ENCODE measurements at regions not wholly inside any gene's neighbourhood (a gene's known extent, or its start where the extent isn't known, plus 50 kb on each side); places are given as distances from the start of the nearest gene placed in this dataset.

GRCh38 chr17:13994050-13994449, 75.3 kb upstream of the COX10 start:
- no peak for DNase-seq (ENCODE audit: low spot score)

DNA sequence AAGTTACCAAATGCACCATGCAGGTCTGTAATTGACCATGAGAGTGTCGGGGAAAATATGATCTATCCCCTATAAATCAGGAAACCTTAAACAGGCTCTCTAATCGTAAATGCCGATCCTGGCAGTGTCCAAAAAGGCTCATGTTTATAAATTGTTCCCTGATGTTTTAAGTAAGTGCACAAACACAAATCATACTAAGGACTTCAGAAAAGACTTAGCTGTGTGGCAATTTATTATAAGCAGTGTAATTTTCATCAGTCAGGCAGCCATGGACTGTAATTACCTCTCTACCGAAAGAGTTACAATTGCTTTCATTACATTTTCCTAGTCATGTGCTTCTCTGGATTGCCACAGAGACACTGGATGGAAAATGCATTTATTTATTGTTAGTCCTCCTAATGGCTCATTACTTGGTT, 73.4 kb upstream of the COX10 start:
- DNase-seq (ENCODE audit: low spot score), result no peak

- no peak for DNase-seq (ENCODE audit: low spot score)
These were observed 73.0 kb upstream of the COX10 start for GRCh38 chr17:13996276-13996675.

DNA sequence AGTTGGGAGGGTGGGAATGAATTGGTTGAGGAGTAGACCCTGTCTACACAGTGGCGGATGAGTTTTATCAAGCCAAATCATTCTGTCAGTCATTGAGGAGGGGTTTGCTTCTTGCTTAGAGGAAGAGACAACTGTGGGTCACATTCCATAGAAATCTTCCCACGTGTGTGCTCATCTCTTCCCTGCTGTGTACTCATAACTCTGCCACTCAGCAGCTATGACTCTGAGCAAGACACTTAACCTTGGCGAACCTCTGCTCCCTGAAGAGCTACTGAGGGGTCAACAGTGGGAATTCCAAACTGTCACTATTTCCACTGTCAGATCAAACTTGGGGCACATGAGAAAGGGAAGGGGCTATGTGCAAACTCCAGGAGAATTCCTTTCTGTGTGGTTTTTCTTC, 72.6 kb upstream of the COX10 start:
- DNase-seq (ENCODE audit: low spot score), result no peak

DNA sequence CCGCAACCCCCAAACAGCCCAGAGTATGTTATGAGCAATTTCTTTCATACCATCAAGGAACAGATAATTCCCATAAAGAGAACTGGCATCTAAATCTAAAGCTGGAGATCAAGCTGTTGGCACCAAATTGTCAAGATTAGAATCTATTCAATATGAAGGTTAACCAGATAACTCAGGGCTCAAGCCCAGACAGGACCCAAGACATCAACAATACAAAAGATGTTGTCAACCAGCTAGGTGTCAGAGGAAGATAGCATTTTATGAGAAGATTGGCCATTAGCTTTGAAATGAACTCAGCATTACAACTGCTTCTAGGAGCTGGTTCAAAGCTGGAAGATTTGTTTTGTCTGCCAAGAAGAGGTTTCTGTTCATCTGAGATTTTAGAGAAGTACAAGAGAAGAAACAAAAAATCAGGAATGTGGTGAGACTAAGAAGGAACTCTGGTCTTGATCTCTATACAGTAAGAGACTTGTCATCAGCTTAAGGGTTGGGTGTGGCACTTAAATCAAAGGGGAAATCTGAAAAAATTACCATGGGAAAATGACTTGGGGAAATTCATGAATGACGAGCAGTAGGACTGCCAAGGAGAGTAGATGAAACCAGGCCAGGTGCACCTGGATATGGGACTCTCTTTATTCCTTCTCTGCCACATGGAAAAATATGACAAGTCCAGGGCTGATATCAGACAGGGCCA, 64.2 kb upstream of the COX10 start:
- no peak for DNase-seq (ENCODE audit: low spot score)

- DNase-seq (ENCODE audit: low spot score), result no peak
These were observed 62.9 kb upstream of the COX10 start for GRCh38 chr17:14006249-14006942.

GRCh38 chr17:14007951-14008350, 61.4 kb upstream of the COX10 start:
- no peak for DNase-seq (ENCODE audit: low spot score)

DNA sequence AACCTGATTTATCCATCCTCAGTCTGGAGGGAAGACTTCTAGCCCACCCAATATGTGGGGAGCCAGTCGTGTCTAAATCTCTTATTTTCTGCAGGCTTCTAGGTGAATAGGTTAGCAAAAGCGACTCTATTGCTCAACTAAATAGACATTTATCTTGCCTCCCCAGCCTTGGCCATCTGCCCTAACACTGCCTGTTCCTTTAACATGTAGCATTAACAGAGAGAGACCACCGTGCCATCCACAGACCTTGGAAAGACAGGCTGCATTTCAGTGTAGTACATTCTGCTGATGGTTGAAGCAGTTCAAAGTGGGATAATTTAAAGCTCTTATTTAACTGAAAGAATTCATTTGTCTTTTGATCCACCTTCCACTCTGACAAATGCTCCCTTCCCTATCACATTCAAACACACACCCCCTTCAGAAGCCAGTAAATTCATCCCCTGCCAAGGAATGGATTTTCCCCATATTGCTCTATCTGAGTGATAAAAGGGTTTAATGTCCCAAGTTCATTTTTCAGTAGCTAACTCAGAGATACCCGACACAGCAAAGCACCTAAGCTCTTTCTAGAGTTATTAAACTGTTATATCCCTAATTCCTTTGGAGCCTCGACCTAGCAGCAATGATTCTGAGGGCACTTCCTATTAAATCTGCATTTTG, 58.1 kb upstream of the COX10 start:
- no peak for DNase-seq (ENCODE audit: low spot score)

DNA sequence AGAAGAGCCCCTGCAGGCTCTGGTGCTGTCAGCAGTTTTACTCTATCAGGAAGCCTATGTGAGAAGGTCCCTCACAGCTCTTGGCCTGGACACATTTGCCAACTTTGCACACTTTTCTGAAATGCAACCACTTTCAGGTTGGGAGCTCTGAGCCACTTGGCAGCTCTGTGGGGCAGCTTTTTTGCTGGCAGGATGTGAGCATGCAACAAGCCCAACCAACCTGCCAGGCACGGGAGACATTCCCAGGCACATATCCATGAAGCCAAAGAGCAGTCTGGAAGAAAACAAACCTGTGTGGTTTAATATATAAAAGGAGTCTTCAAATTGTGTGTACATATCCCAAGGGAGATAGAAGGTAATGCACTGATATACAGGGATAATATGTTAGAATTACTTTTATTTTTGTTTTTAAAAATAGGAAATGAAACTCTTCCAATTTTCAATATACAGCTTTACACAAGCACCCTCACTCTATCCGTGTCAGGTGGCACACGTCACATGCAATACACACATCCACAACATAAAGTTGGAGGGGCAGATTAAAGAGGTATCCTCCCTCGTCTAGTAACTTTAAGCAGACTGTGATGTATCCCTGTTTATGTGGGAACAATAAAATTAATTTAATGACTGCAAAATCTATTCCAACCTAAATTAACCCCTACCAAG, 57.4 kb upstream of the COX10 start:
- DNase-seq (ENCODE audit: low spot score), result no peak

- no peak for DNase-seq (ENCODE audit: low spot score)
These were observed 54.6 kb upstream of the COX10 start for GRCh38 chr17:14014657-14015056.

GRCh38 chr17:14015271-14015670, 54.0 kb upstream of the COX10 start:
- no peak for DNase-seq (ENCODE audit: low spot score)

DNA sequence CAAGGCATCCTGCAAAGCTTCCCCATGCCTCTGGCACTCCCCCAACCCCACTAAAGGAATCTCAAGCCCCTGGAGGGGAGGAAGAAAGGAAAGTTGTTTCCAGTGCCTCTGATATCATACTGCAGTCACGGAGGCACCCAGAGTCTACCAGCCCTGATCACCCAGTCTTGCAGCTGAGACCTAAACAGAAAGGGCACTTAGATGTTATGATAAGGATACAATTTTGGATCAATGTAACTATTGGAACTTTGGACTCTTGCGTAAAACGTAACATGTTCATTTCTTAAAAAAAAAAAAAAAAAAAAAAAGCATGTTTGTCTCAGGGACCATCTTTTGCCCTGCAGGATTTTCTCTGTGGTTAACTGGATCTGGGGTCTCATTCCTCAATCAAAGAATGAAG, 52.4 kb upstream of the COX10 start:
- no peak for DNase-seq (ENCODE audit: low spot score)

DNA sequence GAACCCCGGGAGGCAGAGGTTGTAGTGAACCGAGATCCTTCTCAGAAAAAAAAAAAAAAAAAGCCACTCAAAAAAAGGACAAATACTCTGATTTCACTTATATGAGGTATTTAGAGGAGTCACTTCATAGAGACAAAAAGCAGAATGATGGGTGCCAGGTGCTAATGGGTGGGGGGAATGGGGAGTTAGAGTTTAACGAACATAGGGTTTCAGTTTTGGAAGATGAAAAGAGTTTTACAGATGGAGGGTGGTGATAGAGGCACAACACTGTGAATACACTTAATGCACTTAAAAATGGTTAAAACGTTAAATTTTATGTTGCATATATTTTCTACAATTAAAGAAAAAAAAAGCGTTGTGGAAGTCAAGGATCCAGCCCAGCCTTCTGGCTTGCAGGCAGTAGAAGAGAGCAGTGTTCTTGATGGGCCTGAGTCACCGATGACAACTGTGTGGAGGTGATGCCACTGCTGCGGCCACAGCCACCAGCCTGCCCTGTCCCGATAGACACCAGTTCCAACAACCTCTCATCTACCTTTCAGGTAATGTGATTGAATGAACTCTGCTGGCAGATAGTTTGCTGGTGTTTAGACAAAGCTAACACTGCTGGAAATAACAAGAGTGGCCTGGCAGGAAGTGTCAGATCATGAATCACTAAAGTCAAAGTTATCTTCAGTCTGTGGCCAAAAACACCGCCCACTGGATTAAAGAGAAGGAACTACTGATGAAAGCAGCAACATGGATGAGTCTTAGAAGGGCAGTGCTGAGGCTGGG, 49.9 kb upstream of the COX10 start:
- DNase-seq (ENCODE audit: low spot score), result no peak
